Activated CD8-positive, alpha-beta memory T cell treated with anti-CD3 and anti-CD28 coated beads, Interleukin-2, amount 10 ng/mL, durations not matched to agents 7 days and 5 days (primary cell): ENCODE measurements at regions not wholly inside any gene's neighbourhood (a gene's known extent, or its start where the extent isn't known, plus 50 kb on each side); places are given as distances from the start of the nearest gene placed in this dataset.
"Not testable (repeated sequence)": the region's sequence is repeated elsewhere in the genome, so short reads cannot be mapped to it uniquely, and the experiment has no call there.

Experiments
- ATAC-seq: fragments of 150-1000 bp; cut with Tn5 transposase; one replicate; pipeline ENCODE4 v1.10.0; 2021; ENCODE audit warnings: moderate library complexity
- CTCF ChIA-PET: fragments of 350-600 bp; sonication (Branson Sonifier 250); formaldehyde crosslinking; loops from one replicate; lab custom pipeline; 2021; ENCODE audit warnings: antibody characterized with exemption; lab: Charles Lee
- DNase-seq: peaks from one replicate; pipeline ENCODE4 v3.0.0-alpha.2; 2020
- H3K27ac Mint-ChIP-seq: one replicate; pipeline ENCODE4 v1.8.0; 2021; ENCODE audit warnings: mild to moderate bottlenecking, mixed read lengths
- H3K27me3 Mint-ChIP-seq: one replicate; pipeline ENCODE4 v1.8.0; 2021; ENCODE audit warnings: mixed read lengths
- H3K36me3 Mint-ChIP-seq: one replicate; pipeline ENCODE4 v1.8.0; 2021; ENCODE audit warnings: mild to moderate bottlenecking, mixed read lengths
- H3K4me1 Mint-ChIP-seq: one replicate; pipeline ENCODE4 v1.8.0; 2021; ENCODE audit warnings: mixed read lengths
- H3K4me3 Mint-ChIP-seq: one replicate; pipeline ENCODE4 v1.8.0; 2021; ENCODE audit warnings: mild to moderate bottlenecking, moderate library complexity, mixed read lengths
- H3K9me3 Mint-ChIP-seq: one replicate; pipeline ENCODE4 v1.8.0; 2022; ENCODE audit warnings: low read depth, mixed read lengths

- no peaks in the 10 kb centered on the region for H3K9me3 Mint-ChIP-seq
- no peak overlapping the region for H3K27ac Mint-ChIP-seq
- CTCF ChIA-PET, result no interaction called here
- H3K36me3 Mint-ChIP-seq, result no peaks in the 10 kb centered on the region
- peaks cover 2% of the 10 kb centered on the region for H3K27me3 Mint-ChIP-seq
- no peak overlapping the region for H3K4me3 Mint-ChIP-seq
- ATAC-seq (no peak), DNase-seq (no peak)
- H3K4me1 Mint-ChIP-seq, result peaks cover 4% of the 10 kb centered on the region
Measured at GRCh38 chr4:87716371-87717265, 66.5 kb downstream of the DMP1 start.

GRCh38 chr4:87717276-87718031, 67.4 kb downstream of the DMP1 start:
- Mint-ChIP-seq H3K4me1 (peaks cover 4% of the 10 kb centered on the region), H3K4me3 (no peak overlapping the region), H3K36me3 (no peaks in the 10 kb centered on the region), H3K9me3 (no peaks in the 10 kb centered on the region), H3K27me3 (peaks cover 2% of the 10 kb centered on the region), H3K27ac (no peak overlapping the region)
- no peak for DNase-seq
- CTCF ChIA-PET, result no interaction called here
- no peak for ATAC-seq

GRCh38 chr4:87718217-87718835, 68.2 kb downstream of the DMP1 start:
- Mint-ChIP-seq H3K27ac (no peak overlapping the region), H3K36me3 (no peaks in the 10 kb centered on the region), H3K4me1 (peaks cover 4% of the 10 kb centered on the region), H3K27me3 (peaks cover 2% of the 10 kb centered on the region), H3K9me3 (no peaks in the 10 kb centered on the region), H3K4me3 (no peak overlapping the region)
- no peak for ATAC-seq
- CTCF ChIA-PET, result no interaction called here
- DNase-seq, result no peak

- no peaks in the 10 kb centered on the region for H3K36me3 Mint-ChIP-seq
- DNase-seq (no peak), ATAC-seq (no peak)
- no peak overlapping the region for H3K27ac Mint-ChIP-seq
- H3K9me3 Mint-ChIP-seq, result peaks cover 7% of the 10 kb centered on the region
- H3K4me1 Mint-ChIP-seq, result peaks cover 4% of the 10 kb centered on the region
- H3K4me3 Mint-ChIP-seq, result no peak overlapping the region
- CTCF ChIA-PET, result no interaction called here
- peaks cover 2% of the 10 kb centered on the region for H3K27me3 Mint-ChIP-seq
Measured at GRCh38 chr4:87720094-87720691, 70.1 kb downstream of the DMP1 start.

- not testable (repeated sequence) for ATAC-seq, H3K36me3 Mint-ChIP-seq
Measured at GRCh38 chr4:87725287-87725686, 74.1 kb upstream of the IBSP start.

GRCh38 chr4:87732033-87732765, 67.2 kb upstream of the IBSP start:
- no peak for ATAC-seq
- CTCF ChIA-PET, result interaction anchor here (0.7 kb wide), 1 partner anchor 121 kb away, joined by 3 read pairs; no protein-coding TSS in a partner anchor
- H3K36me3 Mint-ChIP-seq, result no peaks in the 10 kb centered on the region

More at GRCh38 chr4:87725287-87725686, 74.1 kb upstream of the IBSP start:
- H3K4me1 Mint-ChIP-seq, H3K27me3 Mint-ChIP-seq, H3K4me3 Mint-ChIP-seq, DNase-seq, CTCF ChIA-PET, H3K27ac Mint-ChIP-seq: not testable (repeated sequence)
- peaks cover 12% of the 10 kb centered on the region for H3K9me3 Mint-ChIP-seq

GRCh38 chr4:87734084-87734483, 65.3 kb upstream of the IBSP start:
- Mint-ChIP-seq H3K27ac (no peak overlapping the region), H3K4me1 (no peaks in the 10 kb centered on the region), H3K36me3 (no peaks in the 10 kb centered on the region), H3K27me3 (peaks cover 3% of the 10 kb centered on the region), H3K4me3 (no peak overlapping the region), H3K9me3 (no peaks in the 10 kb centered on the region)
- no peak for ATAC-seq
- CTCF ChIA-PET, result no interaction called here
- DNase-seq, result no peak

More at GRCh38 chr4:87732033-87732765, 67.2 kb upstream of the IBSP start:
- Mint-ChIP-seq H3K4me1 (no peaks in the 10 kb centered on the region), H3K4me3 (no peak overlapping the region), H3K27me3 (peaks cover 3% of the 10 kb centered on the region), H3K9me3 (no peaks in the 10 kb centered on the region), H3K27ac (no peak overlapping the region)
- no peak for DNase-seq

GRCh38 chr4:87734936-87735335, 64.4 kb upstream of the IBSP start:
- ATAC-seq (no peak), DNase-seq (no peak)
- Mint-ChIP-seq H3K4me3 (no peak overlapping the region), H3K36me3 (no peaks in the 10 kb centered on the region), H3K27ac (no peak overlapping the region), H3K4me1 (no peaks in the 10 kb centered on the region), H3K27me3 (peaks cover 3% of the 10 kb centered on the region), H3K9me3 (no peaks in the 10 kb centered on the region)
- CTCF ChIA-PET, result no interaction called here

- CTCF ChIA-PET, result no interaction called here
- peaks cover 8% of the 10 kb centered on the region for H3K27me3 Mint-ChIP-seq
- no peaks in the 10 kb centered on the region for H3K9me3 Mint-ChIP-seq
- no peak for ATAC-seq
- H3K27ac Mint-ChIP-seq, result no peak overlapping the region
- H3K4me3 Mint-ChIP-seq, result no peak overlapping the region
- no peak for DNase-seq
- no peaks in the 10 kb centered on the region for H3K4me1 Mint-ChIP-seq
- H3K36me3 Mint-ChIP-seq, result no peaks in the 10 kb centered on the region
Measured at GRCh38 chr4:87738483-87738882, 60.9 kb upstream of the IBSP start.

GRCh38 chr4:87739494-87739893, 59.9 kb upstream of the IBSP start:
- CTCF ChIA-PET, result no interaction called here
- Mint-ChIP-seq H3K36me3 (no peaks in the 10 kb centered on the region), H3K9me3 (no peaks in the 10 kb centered on the region)

GRCh38 chr4:87745064-87745807, 54.1 kb upstream of the IBSP start:
- DNase-seq (no peak), ATAC-seq (no peak)
- Mint-ChIP-seq H3K27ac (no peak overlapping the region), H3K9me3 (no peaks in the 10 kb centered on the region), H3K36me3 (no peaks in the 10 kb centered on the region), H3K4me1 (no peaks in the 10 kb centered on the region), H3K27me3 (peaks cover 4% of the 10 kb centered on the region), H3K4me3 (no peak overlapping the region)
- CTCF ChIA-PET, result no interaction called here

More at GRCh38 chr4:87739494-87739893, 59.9 kb upstream of the IBSP start:
- Mint-ChIP-seq H3K27me3 (peaks cover 8% of the 10 kb centered on the region), H3K4me3 (no peak overlapping the region), H3K27ac (no peak overlapping the region), H3K4me1 (no peaks in the 10 kb centered on the region)
- ATAC-seq (no peak), DNase-seq (no peak)

GRCh38 chr4:87746001-87746400, 53.4 kb upstream of the IBSP start:
- H3K4me3 Mint-ChIP-seq, result no peak overlapping the region
- ATAC-seq (no peak), DNase-seq (no peak)
- no peaks in the 10 kb centered on the region for H3K4me1 Mint-ChIP-seq
- H3K27me3 Mint-ChIP-seq, result peaks cover 4% of the 10 kb centered on the region
- no peaks in the 10 kb centered on the region for H3K36me3 Mint-ChIP-seq
- H3K9me3 Mint-ChIP-seq, result no peaks in the 10 kb centered on the region
- CTCF ChIA-PET, result no interaction called here
- no peak overlapping the region for H3K27ac Mint-ChIP-seq
